ENCODE measurements at regions not wholly inside any gene's neighbourhood (a gene's known extent, or its start where the extent isn't known, plus 50 kb on each side); places are given as distances from the start of the nearest gene placed in this dataset.

GRCh38 chr5:61686491-61687257 lies 354.6 kb downstream of the ZSWIM6 start:
- DNase-seq (ENCODE audit: low read depth in 2 of 2): no peak

GRCh38 chr5:61687371-61687770 lies 355.3 kb downstream of the ZSWIM6 start:
- DNase-seq (ENCODE audit: low read depth in 2 of 2): no peak

GRCh38 chr5:61689153-61689846 lies 357.2 kb downstream of the ZSWIM6 start:
- DNase-seq (ENCODE audit: low read depth in 2 of 2): no peak

GRCh38 chr5:61697809-61698558 lies 365.9 kb downstream of the ZSWIM6 start:
- no peak for DNase-seq (ENCODE audit: low read depth in 2 of 2)

- DNase-seq (ENCODE audit: low read depth in 2 of 2): no peak
These were observed 370.0 kb downstream of the ZSWIM6 start for GRCh38 chr5:61701877-61702602.

GRCh38 chr5:61702784-61703183 lies 370.7 kb downstream of the ZSWIM6 start:
- DNase-seq (ENCODE audit: low read depth in 2 of 2): no peak

- DNase-seq (ENCODE audit: low read depth in 2 of 2): no peak
These were observed 372.2 kb downstream of the ZSWIM6 start for GRCh38 chr5:61704289-61704688.

- DNase-seq (ENCODE audit: low read depth in 2 of 2): no peak
These were observed 374.7 kb downstream of the ZSWIM6 start for GRCh38 chr5:61706751-61707150.

GRCh38 chr5:61719124-61719523 lies 387.1 kb downstream of the ZSWIM6 start:
- DNase-seq (ENCODE audit: low read depth in 2 of 2): no peak

GRCh38 chr5:61720829-61721228 lies 388.8 kb downstream of the ZSWIM6 start:
- no peak for DNase-seq (ENCODE audit: low read depth in 2 of 2)

- DNase-seq (ENCODE audit: low read depth in 2 of 2): no peak
These were observed 392.0 kb downstream of the ZSWIM6 start for GRCh38 chr5:61724102-61724501.

GRCh38 chr5:61728287-61728686 lies 396.2 kb downstream of the ZSWIM6 start:
- DNase-seq (ENCODE audit: low read depth in 2 of 2): no peak

- no peak for DNase-seq (ENCODE audit: low read depth in 2 of 2)
These were observed 398.8 kb downstream of the ZSWIM6 start for GRCh38 chr5:61730866-61731265.

- DNase-seq (ENCODE audit: low read depth in 2 of 2): no peak
These were observed 399.3 kb downstream of the ZSWIM6 start for GRCh38 chr5:61731267-61731945.

- no peak for DNase-seq (ENCODE audit: low read depth in 2 of 2)
These were observed 399.9 kb downstream of the ZSWIM6 start for GRCh38 chr5:61731946-61732314.

- DNase-seq (ENCODE audit: low read depth in 2 of 2): no peak
These were observed 400.3 kb downstream of the ZSWIM6 start for GRCh38 chr5:61732369-61732768.

- DNase-seq (ENCODE audit: low read depth in 2 of 2): no peak
These were observed 400.7 kb downstream of the ZSWIM6 start for GRCh38 chr5:61732796-61733195.

- DNase-seq (ENCODE audit: low read depth in 2 of 2): no peak
These were observed 401.9 kb downstream of the ZSWIM6 start for GRCh38 chr5:61734001-61734400.

GRCh38 chr5:61734966-61735365 lies 402.9 kb downstream of the ZSWIM6 start:
- DNase-seq (ENCODE audit: low read depth in 2 of 2): no peak

GRCh38 chr5:61735531-61735930 lies 403.5 kb downstream of the ZSWIM6 start:
- DNase-seq (ENCODE audit: low read depth in 2 of 2): no peak

- no peak for DNase-seq (ENCODE audit: low read depth in 2 of 2)
These were observed 403.9 kb downstream of the ZSWIM6 start for GRCh38 chr5:61735995-61736394.

Data from stimulated activated CD4-positive, alpha-beta T cell treated with anti-CD3 and anti-CD28 coated beads, Interleukin-12 subunit alpha, Interleukin-12 subunit beta, amount 100 ng/mL, for 24 hours (primary cell).